HEK293 (cell line): ENCODE measurements at regions not wholly inside any gene's neighbourhood (a gene's known extent, or its start where the extent isn't known, plus 50 kb on each side); places are given as distances from the start of the nearest gene placed in this dataset.
A peak's percentile ranks its signal among the peaks of the same experiment; 100 is the strongest.

Experiments used
- KLF1 ChIP-seq: fragments of 450-650 bp; formaldehyde crosslinking; IDR thresholded peaks from 2 replicates; pipeline ENCODE4 v1.5.1; 2016; ENCODE audit warnings: missing biosample characterization, missing genetic modification characterization
- RBAK ChIP-seq: fragments of 450-650 bp; formaldehyde crosslinking; IDR thresholded peaks from 2 replicates; pipeline ENCODE4 v1.5.1; 2016; ENCODE audit warnings: missing biosample characterization, missing genetic modification characterization
- ZBTB8A ChIP-seq: fragments of 450-650 bp; formaldehyde crosslinking; IDR thresholded peaks from 2 replicates; pipeline ENCODE4 v1.5.1; 2016; ENCODE audit warnings: missing biosample characterization, missing genetic modification characterization
- ZFP37 ChIP-seq: fragments of 450-650 bp; formaldehyde crosslinking; IDR thresholded peaks from 2 replicates; pipeline ENCODE4 v1.5.1; 2016; ENCODE audit warnings: missing biosample characterization, missing genetic modification characterization
- ZNF157 ChIP-seq: fragments of 450-650 bp; formaldehyde crosslinking; IDR thresholded peaks from 2 replicates; pipeline ENCODE4 v1.5.1; 2016; ENCODE audit warnings: missing biosample characterization, missing genetic modification characterization
- ZNF174 ChIP-seq: fragments of 450-650 bp; formaldehyde crosslinking; IDR thresholded peaks from 2 replicates; pipeline ENCODE4 v1.5.0; 2017; ENCODE audit warnings: missing biosample characterization, mild to moderate bottlenecking, missing genetic modification characterization
- ZNF221 ChIP-seq: fragments of 450-650 bp; formaldehyde crosslinking; IDR thresholded peaks from 2 replicates; pipeline ENCODE4 v1.5.1; 2017; ENCODE audit warnings: missing biosample characterization, missing genetic modification characterization, borderline replicate concordance
- ZNF274 ChIP-seq, 2 experiments: fragments of 200-500 bp in 1 of 2; fragments of 450-650 bp in 1 of 2; sonication (Bioruptor generic) in 1 of 2; formaldehyde crosslinking in 1 of 2; IDR thresholded peaks; 2 replicates each; pipeline versions ENCODE4 v1.5.1 to v1.6.1; 2014 to 2016; ENCODE audit warnings: borderline replicate concordance in 1 of 2, inconsistent platforms in 1 of 2, low read length in 1 of 2, missing biosample characterization in 1 of 2, missing genetic modification characterization in 1 of 2
- ZNF311 ChIP-seq: fragments of 450-650 bp; formaldehyde crosslinking; IDR thresholded peaks from 2 replicates; pipeline ENCODE4 v1.5.1; 2017; ENCODE audit warnings: missing biosample characterization, missing genetic modification characterization, borderline replicate concordance
- ZNF354C ChIP-seq: fragments of 450-650 bp; formaldehyde crosslinking; IDR thresholded peaks from 2 replicates; pipeline ENCODE4 v1.5.1; 2016; ENCODE audit warnings: missing biosample characterization, missing genetic modification characterization, low read depth, borderline replicate concordance
- ZNF433 ChIP-seq: fragments of 450-650 bp; formaldehyde crosslinking; IDR thresholded peaks from 2 replicates; pipeline ENCODE4 v1.5.1; 2016; ENCODE audit warnings: missing biosample characterization, missing genetic modification characterization, low read depth
- ZNF48 ChIP-seq: fragments of 450-650 bp; formaldehyde crosslinking; IDR thresholded peaks from 2 replicates; pipeline ENCODE4 v1.5.1; 2016; ENCODE audit warnings: missing biosample characterization, missing genetic modification characterization
- ZNF555 ChIP-seq: fragments of 450-650 bp; formaldehyde crosslinking; conservative IDR thresholded peaks from 2 replicates; pipeline ENCODE4 v1.5.1; 2017; ENCODE audit warnings: missing biosample characterization, mild to moderate bottlenecking, missing genetic modification characterization, inconsistent platforms
- ZNF558 ChIP-seq: fragments of 450-650 bp; formaldehyde crosslinking; IDR thresholded peaks from 2 replicates; pipeline ENCODE4 v1.5.1; 2016; ENCODE audit warnings: missing biosample characterization, missing genetic modification characterization
- ZNF561 ChIP-seq: fragments of 450-650 bp; IDR thresholded peaks from 2 replicates; pipeline ENCODE4 v1.5.1; 2018; ENCODE audit warnings: missing biosample characterization, missing genetic modification characterization, borderline replicate concordance
- ZNF621 ChIP-seq: fragments of 450-650 bp; formaldehyde crosslinking; IDR thresholded peaks from 2 replicates; pipeline ENCODE4 v1.5.1; 2017; ENCODE audit warnings: missing biosample characterization, missing genetic modification characterization
- ZNF623 ChIP-seq: fragments of 450-650 bp; formaldehyde crosslinking; IDR thresholded peaks from 2 replicates; pipeline ENCODE4 v1.5.1; 2016; ENCODE audit warnings: missing biosample characterization, missing genetic modification characterization
- ZNF624 ChIP-seq: fragments of 450-650 bp; formaldehyde crosslinking; IDR thresholded peaks from 2 replicates; pipeline ENCODE4 v1.5.1; 2017; ENCODE audit warnings: missing biosample characterization, missing genetic modification characterization
- ZNF658 ChIP-seq: fragments of 450-650 bp; formaldehyde crosslinking; IDR thresholded peaks from 2 replicates; pipeline ENCODE4; 2016; ENCODE audit warnings: missing biosample characterization, missing genetic modification characterization
- ZNF670 ChIP-seq: fragments of 450-650 bp; formaldehyde crosslinking; IDR thresholded peaks from 2 replicates; pipeline ENCODE4 v1.5.1; 2016; ENCODE audit warnings: missing biosample characterization, missing genetic modification characterization, low read depth
- TF ChIP-seq, protein P1 (sequence below): fragments of 450-650 bp; formaldehyde crosslinking; IDR thresholded peaks from 2 replicates; pipeline ENCODE4 v1.5.1; 2016; ENCODE audit warnings: missing biosample characterization, missing genetic modification characterization, borderline replicate concordance
- TF ChIP-seq, protein P2 (sequence below): fragments of 450-650 bp; formaldehyde crosslinking; IDR thresholded peaks from 2 replicates; pipeline ENCODE4 v1.5.1; 2016; ENCODE audit warnings: missing biosample characterization, missing genetic modification characterization
- TF ChIP-seq, protein P3 (sequence below): fragments of 450-650 bp; IDR thresholded peaks from 2 replicates; pipeline ENCODE4 v1.5.1; 2018; ENCODE audit warnings: missing biosample characterization, mild to moderate bottlenecking, missing genetic modification characterization
- TF ChIP-seq, protein P4 (sequence below): fragments of 450-650 bp; formaldehyde crosslinking; IDR thresholded peaks from 2 replicates; pipeline ENCODE4 v1.5.0; 2017; ENCODE audit warnings: missing biosample characterization, missing genetic modification characterization, borderline replicate concordance
- TF ChIP-seq, protein P5 (sequence below): fragments of 450-650 bp; formaldehyde crosslinking; IDR thresholded peaks from 2 replicates; pipeline ENCODE4 v1.5.1; 2016; ENCODE audit warnings: missing biosample characterization, missing genetic modification characterization
- TF ChIP-seq, protein P6 (sequence below): fragments of 450-650 bp; formaldehyde crosslinking; IDR thresholded peaks from 2 replicates; pipeline ENCODE4 v1.5.1; 2016; ENCODE audit warnings: missing biosample characterization, missing genetic modification characterization

DNA sequence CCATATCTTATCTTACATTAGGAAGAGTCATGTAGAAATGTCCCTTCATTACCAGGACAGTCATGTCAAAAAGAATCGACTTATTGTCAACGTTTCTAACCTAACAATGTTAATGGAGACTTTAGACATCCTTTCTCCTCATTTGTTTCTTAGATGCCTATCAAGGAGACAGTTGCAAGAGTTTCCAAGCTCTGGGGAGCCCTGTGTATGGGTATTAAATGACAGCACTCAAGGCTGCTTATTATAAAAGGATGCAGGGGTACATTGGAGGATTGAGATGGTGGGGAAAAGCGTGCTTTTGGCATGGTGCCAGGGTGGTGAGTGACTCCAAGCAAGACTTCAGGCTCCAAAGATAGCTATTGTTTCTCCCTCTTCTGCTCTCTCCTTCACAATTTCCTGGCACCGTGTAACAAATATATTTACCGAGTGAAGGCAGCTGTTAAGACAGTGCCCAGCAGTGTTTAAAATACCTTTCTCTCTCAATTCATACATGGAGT, 461.3 kb upstream of the CLINT1 start (continued):
- TF ChIP-seq ZNF221 (tag by site-specific recombination), result no peak
- TF ChIP-seq ZNF354C (tag by site-specific recombination), result no peak
- TF ChIP-seq ZNF157 (tag by site-specific recombination), result no peak
- TF ChIP-seq ZNF48 (tag by site-specific recombination), result no peak
- TF ChIP-seq, protein P1, sequence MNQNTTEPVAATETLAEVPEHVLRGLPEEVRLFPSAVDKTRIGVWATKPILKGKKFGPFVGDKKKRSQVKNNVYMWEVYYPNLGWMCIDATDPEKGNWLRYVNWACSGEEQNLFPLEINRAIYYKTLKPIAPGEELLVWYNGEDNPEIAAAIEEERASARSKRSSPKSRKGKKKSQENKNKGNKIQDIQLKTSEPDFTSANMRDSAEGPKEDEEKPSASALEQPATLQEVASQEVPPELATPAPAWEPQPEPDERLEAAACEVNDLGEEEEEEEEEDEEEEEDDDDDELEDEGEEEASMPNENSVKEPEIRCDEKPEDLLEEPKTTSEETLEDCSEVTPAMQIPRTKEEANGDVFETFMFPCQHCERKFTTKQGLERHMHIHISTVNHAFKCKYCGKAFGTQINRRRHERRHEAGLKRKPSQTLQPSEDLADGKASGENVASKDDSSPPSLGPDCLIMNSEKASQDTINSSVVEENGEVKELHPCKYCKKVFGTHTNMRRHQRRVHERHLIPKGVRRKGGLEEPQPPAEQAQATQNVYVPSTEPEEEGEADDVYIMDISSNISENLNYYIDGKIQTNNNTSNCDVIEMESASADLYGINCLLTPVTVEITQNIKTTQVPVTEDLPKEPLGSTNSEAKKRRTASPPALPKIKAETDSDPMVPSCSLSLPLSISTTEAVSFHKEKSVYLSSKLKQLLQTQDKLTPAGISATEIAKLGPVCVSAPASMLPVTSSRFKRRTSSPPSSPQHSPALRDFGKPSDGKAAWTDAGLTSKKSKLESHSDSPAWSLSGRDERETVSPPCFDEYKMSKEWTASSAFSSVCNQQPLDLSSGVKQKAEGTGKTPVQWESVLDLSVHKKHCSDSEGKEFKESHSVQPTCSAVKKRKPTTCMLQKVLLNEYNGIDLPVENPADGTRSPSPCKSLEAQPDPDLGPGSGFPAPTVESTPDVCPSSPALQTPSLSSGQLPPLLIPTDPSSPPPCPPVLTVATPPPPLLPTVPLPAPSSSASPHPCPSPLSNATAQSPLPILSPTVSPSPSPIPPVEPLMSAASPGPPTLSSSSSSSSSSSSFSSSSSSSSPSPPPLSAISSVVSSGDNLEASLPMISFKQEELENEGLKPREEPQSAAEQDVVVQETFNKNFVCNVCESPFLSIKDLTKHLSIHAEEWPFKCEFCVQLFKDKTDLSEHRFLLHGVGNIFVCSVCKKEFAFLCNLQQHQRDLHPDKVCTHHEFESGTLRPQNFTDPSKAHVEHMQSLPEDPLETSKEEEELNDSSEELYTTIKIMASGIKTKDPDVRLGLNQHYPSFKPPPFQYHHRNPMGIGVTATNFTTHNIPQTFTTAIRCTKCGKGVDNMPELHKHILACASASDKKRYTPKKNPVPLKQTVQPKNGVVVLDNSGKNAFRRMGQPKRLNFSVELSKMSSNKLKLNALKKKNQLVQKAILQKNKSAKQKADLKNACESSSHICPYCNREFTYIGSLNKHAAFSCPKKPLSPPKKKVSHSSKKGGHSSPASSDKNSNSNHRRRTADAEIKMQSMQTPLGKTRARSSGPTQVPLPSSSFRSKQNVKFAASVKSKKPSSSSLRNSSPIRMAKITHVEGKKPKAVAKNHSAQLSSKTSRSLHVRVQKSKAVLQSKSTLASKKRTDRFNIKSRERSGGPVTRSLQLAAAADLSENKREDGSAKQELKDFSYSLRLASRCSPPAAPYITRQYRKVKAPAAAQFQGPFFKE (tag by site-specific recombination), result no peak
- TF ChIP-seq ZNF555 (tag by site-specific recombination), result no peak
- TF ChIP-seq KLF1 (tag by site-specific recombination), result no peak
- TF ChIP-seq ZNF561 (tag by site-specific recombination), result peak; percentile 82
- no peak for TF ChIP-seq ZNF274 (IDR thresholded peaks at IDR 0.05; ENCODE audit: low read length)
- TF ChIP-seq ZNF274 (tag by site-specific recombination; IDR thresholded peaks at IDR 0.05; ENCODE audit: borderline replicate concordance), result no peak
- no peak for TF ChIP-seq ZNF558 (tag by site-specific recombination)
- TF ChIP-seq, protein P2, sequence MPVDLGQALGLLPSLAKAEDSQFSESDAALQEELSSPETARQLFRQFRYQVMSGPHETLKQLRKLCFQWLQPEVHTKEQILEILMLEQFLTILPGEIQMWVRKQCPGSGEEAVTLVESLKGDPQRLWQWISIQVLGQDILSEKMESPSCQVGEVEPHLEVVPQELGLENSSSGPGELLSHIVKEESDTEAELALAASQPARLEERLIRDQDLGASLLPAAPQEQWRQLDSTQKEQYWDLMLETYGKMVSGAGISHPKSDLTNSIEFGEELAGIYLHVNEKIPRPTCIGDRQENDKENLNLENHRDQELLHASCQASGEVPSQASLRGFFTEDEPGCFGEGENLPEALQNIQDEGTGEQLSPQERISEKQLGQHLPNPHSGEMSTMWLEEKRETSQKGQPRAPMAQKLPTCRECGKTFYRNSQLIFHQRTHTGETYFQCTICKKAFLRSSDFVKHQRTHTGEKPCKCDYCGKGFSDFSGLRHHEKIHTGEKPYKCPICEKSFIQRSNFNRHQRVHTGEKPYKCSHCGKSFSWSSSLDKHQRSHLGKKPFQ (tag by site-specific recombination), result no peak
- TF ChIP-seq ZNF311 (tag by site-specific recombination), result no peak
- TF ChIP-seq ZNF670, result no peak
- TF ChIP-seq, protein P3, sequence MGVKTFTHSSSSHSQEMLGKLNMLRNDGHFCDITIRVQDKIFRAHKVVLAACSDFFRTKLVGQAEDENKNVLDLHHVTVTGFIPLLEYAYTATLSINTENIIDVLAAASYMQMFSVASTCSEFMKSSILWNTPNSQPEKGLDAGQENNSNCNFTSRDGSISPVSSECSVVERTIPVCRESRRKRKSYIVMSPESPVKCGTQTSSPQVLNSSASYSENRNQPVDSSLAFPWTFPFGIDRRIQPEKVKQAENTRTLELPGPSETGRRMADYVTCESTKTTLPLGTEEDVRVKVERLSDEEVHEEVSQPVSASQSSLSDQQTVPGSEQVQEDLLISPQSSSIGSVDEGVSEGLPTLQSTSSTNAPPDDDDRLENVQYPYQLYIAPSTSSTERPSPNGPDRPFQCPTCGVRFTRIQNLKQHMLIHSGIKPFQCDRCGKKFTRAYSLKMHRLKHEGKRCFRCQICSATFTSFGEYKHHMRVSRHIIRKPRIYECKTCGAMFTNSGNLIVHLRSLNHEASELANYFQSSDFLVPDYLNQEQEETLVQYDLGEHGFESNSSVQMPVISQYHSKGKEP, result 0 out of 2 replicates have a peak, but pooled peaks have one; percentile 44
- no peak for TF ChIP-seq ZNF174 (tag by site-specific recombination)
- TF ChIP-seq ZNF621 (tag by site-specific recombination), result no peak
- TF ChIP-seq, protein P4, sequence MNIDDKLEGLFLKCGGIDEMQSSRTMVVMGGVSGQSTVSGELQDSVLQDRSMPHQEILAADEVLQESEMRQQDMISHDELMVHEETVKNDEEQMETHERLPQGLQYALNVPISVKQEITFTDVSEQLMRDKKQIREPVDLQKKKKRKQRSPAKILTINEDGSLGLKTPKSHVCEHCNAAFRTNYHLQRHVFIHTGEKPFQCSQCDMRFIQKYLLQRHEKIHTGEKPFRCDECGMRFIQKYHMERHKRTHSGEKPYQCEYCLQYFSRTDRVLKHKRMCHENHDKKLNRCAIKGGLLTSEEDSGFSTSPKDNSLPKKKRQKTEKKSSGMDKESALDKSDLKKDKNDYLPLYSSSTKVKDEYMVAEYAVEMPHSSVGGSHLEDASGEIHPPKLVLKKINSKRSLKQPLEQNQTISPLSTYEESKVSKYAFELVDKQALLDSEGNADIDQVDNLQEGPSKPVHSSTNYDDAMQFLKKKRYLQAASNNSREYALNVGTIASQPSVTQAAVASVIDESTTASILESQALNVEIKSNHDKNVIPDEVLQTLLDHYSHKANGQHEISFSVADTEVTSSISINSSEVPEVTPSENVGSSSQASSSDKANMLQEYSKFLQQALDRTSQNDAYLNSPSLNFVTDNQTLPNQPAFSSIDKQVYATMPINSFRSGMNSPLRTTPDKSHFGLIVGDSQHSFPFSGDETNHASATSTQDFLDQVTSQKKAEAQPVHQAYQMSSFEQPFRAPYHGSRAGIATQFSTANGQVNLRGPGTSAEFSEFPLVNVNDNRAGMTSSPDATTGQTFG, result no peak
- no peak for TF ChIP-seq ZFP37 (tag by site-specific recombination)
- peak; percentile 79; the same call in 1 of the 2 replicates for TF ChIP-seq ZNF624 (tag by site-specific recombination)
- TF ChIP-seq RBAK (tag by site-specific recombination), result no peak
- TF ChIP-seq ZBTB8A, result no peak
- TF ChIP-seq ZNF623 (tag by site-specific recombination), result no peak
- TF ChIP-seq, protein P5, sequence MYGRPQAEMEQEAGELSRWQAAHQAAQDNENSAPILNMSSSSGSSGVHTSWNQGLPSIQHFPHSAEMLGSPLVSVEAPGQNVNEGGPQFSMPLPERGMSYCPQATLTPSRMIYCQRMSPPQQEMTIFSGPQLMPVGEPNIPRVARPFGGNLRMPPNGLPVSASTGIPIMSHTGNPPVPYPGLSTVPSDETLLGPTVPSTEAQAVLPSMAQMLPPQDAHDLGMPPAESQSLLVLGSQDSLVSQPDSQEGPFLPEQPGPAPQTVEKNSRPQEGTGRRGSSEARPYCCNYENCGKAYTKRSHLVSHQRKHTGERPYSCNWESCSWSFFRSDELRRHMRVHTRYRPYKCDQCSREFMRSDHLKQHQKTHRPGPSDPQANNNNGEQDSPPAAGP, result no peak
- no peak for TF ChIP-seq ZNF433 (tag by site-specific recombination)
- TF ChIP-seq, protein P6, sequence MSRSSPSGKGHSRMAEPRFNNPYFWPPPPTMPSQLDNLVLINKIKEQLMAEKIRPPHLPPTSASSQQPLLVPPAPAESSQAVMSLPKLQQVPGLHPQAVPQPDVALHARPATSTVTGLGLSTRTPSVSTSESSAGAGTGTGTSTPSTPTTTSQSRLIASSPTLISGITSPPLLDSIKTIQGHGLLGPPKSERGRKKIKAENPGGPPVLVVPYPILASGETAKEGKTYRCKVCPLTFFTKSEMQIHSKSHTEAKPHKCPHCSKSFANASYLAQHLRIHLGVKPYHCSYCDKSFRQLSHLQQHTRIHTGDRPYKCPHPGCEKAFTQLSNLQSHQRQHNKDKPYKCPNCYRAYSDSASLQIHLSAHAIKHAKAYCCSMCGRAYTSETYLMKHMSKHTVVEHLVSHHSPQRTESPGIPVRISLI (tag by site-specific recombination), result no peak; the same call in 1 of the 2 replicates
- no peak for TF ChIP-seq ZNF658 (tag by site-specific recombination)
